H1 (cell line): ENCODE measurements at regions not wholly inside any gene's neighbourhood (a gene's known extent, or its start where the extent isn't known, plus 50 kb on each side); places are given as distances from the start of the nearest gene placed in this dataset.

Source experiments
- GTF2F1 ChIP-seq: IDR thresholded peaks from 2 replicates; pipeline ENCODE4 v1.6.1; 2012; ENCODE audit warnings: low read depth, low read length, improper control_type of control experiment, borderline replicate concordance
- RNF2 ChIP-seq: fragments of 200-900, 300-1000 bp; sonication (generic); IDR thresholded peaks from 2 replicates; pipeline ENCODE4 v1.7.1; 2016; ENCODE audit warnings: borderline replicate concordance, low read depth, mild to moderate bottlenecking, antibody characterized with exemption, low read length; ENCODE audit not compliant: poor library complexity, severe bottlenecking; ENCODE audit errors: missing control alignments
- SP1 ChIP-seq: IDR thresholded peaks from 2 replicates; pipeline ENCODE4 v1.6.1; 2011; ENCODE audit warnings: low read depth, low read length
- SUZ12 ChIP-seq: fragments of 200-600 bp; sonication (generic); IDR thresholded peaks from 2 replicates; pipeline ENCODE4 v1.6.1; 2012; ENCODE audit warnings: mild to moderate bottlenecking, inconsistent platforms, low read length, moderate library complexity, mixed read lengths
- TF ChIP-seq, protein P1 (sequence below): IDR thresholded peaks from 2 replicates; pipeline ENCODE4 v1.6.1; 2011; ENCODE audit warnings: low read depth, mild to moderate bottlenecking, low read length; ENCODE audit not compliant: insufficient read depth

DNA sequence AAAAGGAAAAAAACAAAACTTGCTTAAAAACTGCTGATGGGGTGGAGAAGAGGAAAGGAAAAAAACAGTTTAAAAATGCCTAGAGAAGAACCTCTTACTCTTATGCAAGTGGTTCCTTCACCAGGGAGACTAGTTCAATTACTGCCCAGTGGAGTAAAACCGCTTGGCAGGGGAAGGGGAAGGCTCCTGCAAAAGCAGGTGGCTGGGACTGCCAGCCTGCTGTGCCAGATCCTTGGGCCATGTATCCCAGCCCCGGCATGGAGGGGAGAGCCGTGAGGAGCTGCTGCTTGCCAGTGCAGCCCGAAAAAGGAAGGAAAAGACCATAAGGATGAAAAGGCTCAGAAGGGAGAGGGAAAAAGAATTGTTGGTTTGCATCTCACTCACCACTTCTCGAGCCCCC is 123.0 kb downstream of the FSCB start (continued):
- TF ChIP-seq, protein P1, sequence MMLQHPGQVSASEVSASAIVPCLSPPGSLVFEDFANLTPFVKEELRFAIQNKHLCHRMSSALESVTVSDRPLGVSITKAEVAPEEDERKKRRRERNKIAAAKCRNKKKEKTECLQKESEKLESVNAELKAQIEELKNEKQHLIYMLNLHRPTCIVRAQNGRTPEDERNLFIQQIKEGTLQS: no peak
- TF ChIP-seq SUZ12 (no peak), RNF2 (no peak), SP1 (no peak), GTF2F1 (no peak)
